NCI-H2029 treated with DMSO at 0.1 percent for 48 hours (cell line): ENCODE measurements at regions not wholly inside any gene's neighbourhood (a gene's known extent, or its start where the extent isn't known, plus 50 kb on each side); places are given as distances from the start of the nearest gene placed in this dataset.

Source experiments
- DNase-seq: peaks from one replicate; lab custom pipeline; 2025; lab: John Stamatoyannopoulos, UW

GRCh38 chr4:138751309-138751708 lies 264.3 kb upstream of the NOCT start:
- no peak for DNase-seq

- DNase-seq = no peak
These were observed 266.3 kb upstream of the NOCT start for GRCh38 chr4:138749303-138749702.

GRCh38 chr4:138741766-138742377 lies 273.7 kb upstream of the NOCT start:
- peak; percentile 36 for DNase-seq

GRCh38 chr4:138740816-138741745 lies 274.5 kb upstream of the NOCT start:
- DNase-seq = no peak

- no peak for DNase-seq
These were observed 279.2 kb upstream of the NOCT start for GRCh38 chr4:138736362-138736761.

- no peak for DNase-seq
These were observed 280.8 kb upstream of the NOCT start for GRCh38 chr4:138734746-138735145.

GRCh38 chr4:138728566-138728965 lies 287.0 kb upstream of the NOCT start:
- DNase-seq = no peak

- no peak for DNase-seq
These were observed 287.9 kb upstream of the NOCT start for GRCh38 chr4:138727731-138728130.

GRCh38 chr4:138724530-138724929 lies 291.1 kb upstream of the NOCT start:
- no peak for DNase-seq

- no peak for DNase-seq
These were observed 298.8 kb upstream of the NOCT start for GRCh38 chr4:138716559-138717335.

- no peak for DNase-seq
These were observed 305.3 kb upstream of the NOCT start for GRCh38 chr4:138710297-138710696.

- DNase-seq = no peak
These were observed 305.7 kb upstream of the NOCT start for GRCh38 chr4:138709859-138710258.

GRCh38 chr4:138707746-138708677 lies 307.6 kb upstream of the NOCT start:
- DNase-seq = no peak

- no peak for DNase-seq
These were observed 309.4 kb upstream of the NOCT start for GRCh38 chr4:138706201-138706600.

- DNase-seq = no peak
These were observed 313.3 kb upstream of the NOCT start for GRCh38 chr4:138702190-138702824.

GRCh38 chr4:138698641-138699040 lies 316.9 kb upstream of the NOCT start:
- no peak for DNase-seq

- no peak for DNase-seq
These were observed 317.7 kb upstream of the NOCT start for GRCh38 chr4:138697851-138698250.

GRCh38 chr4:138696771-138697170 lies 318.8 kb upstream of the NOCT start:
- DNase-seq = no peak

- no peak for DNase-seq
These were observed 319.5 kb upstream of the NOCT start for GRCh38 chr4:138696058-138696457.

GRCh38 chr4:138693526-138693925 lies 322.1 kb upstream of the NOCT start:
- no peak for DNase-seq

- DNase-seq = no peak
These were observed 323.2 kb upstream of the NOCT start for GRCh38 chr4:138692411-138692810.
